ENCODE measurements at regions not wholly inside any gene's neighbourhood (a gene's known extent, or its start where the extent isn't known, plus 50 kb on each side); places are given as distances from the start of the nearest gene placed in this dataset.

- no peak overlapping the region for H3K4me2 ChIP-seq (replicated peaks; ENCODE audit: extremely low read depth, low read length, poor library complexity, severe bottlenecking)
- H3K9ac ChIP-seq (ENCODE audit: insufficient read depth, low read length, poor library complexity, severe bottlenecking) = no peak overlapping the region
- no peaks in the 10 kb centered on the region for H3K79me2 ChIP-seq (ENCODE audit: insufficient read depth, low read length)
- no peaks in the 10 kb centered on the region for H3K36me3 Mint-ChIP-seq
- H3K27ac Mint-ChIP-seq = no peak overlapping the region
- H3K4me1 Mint-ChIP-seq = no peaks in the 10 kb centered on the region
- H3K27me3 ChIP-seq (ENCODE audit: control insufficient read depth in 2 of 2, insufficient read depth in 2 of 2, low read length in 2 of 2) = no peaks in the 10 kb centered on the region
- H4K20me1 ChIP-seq (ENCODE audit: insufficient read depth, low read length) = no peaks in the 10 kb centered on the region
- WGBS (ENCODE audit: insufficient coverage) = 100% methylated on average over 1 of the region's 5 CpGs
- peaks cover 0 to 3% of the 10 kb centered on the region in 2 donors for H3K9me3 ChIP-seq (replicated peaks in 1 of 2; ENCODE audit: control insufficient read depth in 1 of 2, insufficient read depth in 1 of 2, low read length in 2 of 2)
- peaks cover 1 to 8% (median 3%) of the 10 kb centered on the region in 7 donors for H3K9me3 Mint-ChIP-seq
- no peaks in the 10 kb centered on the region for H3K36me3 ChIP-seq (replicated peaks in 1 of 2; ENCODE audit: control insufficient read depth in 1 of 2, insufficient read depth in 2 of 2, low read length in 2 of 2)
- DNase-seq = no peak
- intact Hi-C loops (cut with micrococcal nuclease) = no loop called here
- no peak overlapping the region for H3K4me3 ChIP-seq (replicated peaks in 1 of 3; ENCODE audit: low read depth in 2 of 3, low read length in 3 of 3)
- no peaks in the 10 kb centered on the region for H3K4me1 ChIP-seq (ENCODE audit: control insufficient read depth in 1 of 2, insufficient read depth in 2 of 2, low read length in 2 of 2)
- no peak overlapping the region for H2AFZ ChIP-seq (ENCODE audit: insufficient read depth, low read depth, low read length, poor library complexity, severe bottlenecking)
- no peak overlapping the region for H3K27ac ChIP-seq (ENCODE audit: low read depth in 1 of 2, low read length in 2 of 2)
- no peaks in the 10 kb centered on the region for H3K27me3 Mint-ChIP-seq (ENCODE audit: low read depth in 3 of 3)
- no peak for TF ChIP-seq CTCF (IDR thresholded peaks at IDR 0.05)
- no peak overlapping the region for H3K4me3 Mint-ChIP-seq
These were observed 566.4 kb upstream of the FLRT2 start for GRCh38 chr14:84963518-84963917.

DNA sequence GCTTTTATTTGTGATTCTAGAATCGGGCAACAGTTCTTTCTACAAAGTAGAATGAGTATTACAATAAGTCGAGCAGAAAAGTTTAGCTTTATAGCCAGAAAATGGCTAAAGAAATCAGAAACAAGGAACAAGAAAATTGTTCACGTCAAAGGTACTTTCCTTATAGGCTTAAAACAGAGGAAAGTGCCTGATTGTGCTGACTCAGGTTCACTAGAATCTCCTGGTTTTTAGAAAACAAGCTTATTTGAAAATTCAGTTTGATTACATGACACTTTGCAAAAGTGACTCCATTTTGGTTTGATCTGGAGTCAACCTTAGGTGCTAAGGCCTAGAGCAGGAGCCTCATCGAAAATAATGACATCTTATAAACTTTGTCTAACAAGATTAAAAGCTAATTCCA lies 564.7 kb upstream of the FLRT2 start:
- H3K4me1 ChIP-seq (ENCODE audit: control insufficient read depth in 1 of 2, insufficient read depth in 2 of 2, low read length in 2 of 2) = no peaks in the 10 kb centered on the region
- Mint-ChIP-seq H3K36me3 (no peaks in the 10 kb centered on the region), H3K27ac (no peak overlapping the region), H3K4me1 (no peaks in the 10 kb centered on the region), H3K9me3 (peaks cover 3 to 9% (median 5%) of the 10 kb centered on the region in 7 donors), H3K4me3 (no peak overlapping the region), H3K27me3 (ENCODE audit: low read depth in 3 of 3) (no peaks in the 10 kb centered on the region)
- H3K9ac ChIP-seq (ENCODE audit: insufficient read depth, low read length, poor library complexity, severe bottlenecking) = no peak overlapping the region
- H3K27me3 ChIP-seq (ENCODE audit: control insufficient read depth in 2 of 2, insufficient read depth in 2 of 2, low read length in 2 of 2) = no peaks in the 10 kb centered on the region
- H4K20me1 ChIP-seq (ENCODE audit: insufficient read depth, low read length) = no peaks in the 10 kb centered on the region
- H3K4me2 ChIP-seq (replicated peaks; ENCODE audit: extremely low read depth, low read length, poor library complexity, severe bottlenecking) = no peak overlapping the region
- no peak overlapping the region for H3K4me3 ChIP-seq (replicated peaks in 1 of 3; ENCODE audit: low read depth in 2 of 3, low read length in 3 of 3)
- H3K9me3 ChIP-seq (replicated peaks in 1 of 2; ENCODE audit: control insufficient read depth in 1 of 2, insufficient read depth in 1 of 2, low read length in 2 of 2) = no peaks in the 10 kb centered on the region
- no peaks in the 10 kb centered on the region for H3K79me2 ChIP-seq (ENCODE audit: insufficient read depth, low read length)
- H3K27ac ChIP-seq (ENCODE audit: low read depth in 1 of 2, low read length in 2 of 2) = no peak overlapping the region
- no peak overlapping the region for H2AFZ ChIP-seq (ENCODE audit: insufficient read depth, low read depth, low read length, poor library complexity, severe bottlenecking)
- TF ChIP-seq CTCF (IDR thresholded peaks at IDR 0.05) = no peak
- WGBS (ENCODE audit: insufficient coverage) = 67% methylated on average over 3 of the region's 4 CpGs
- H3K36me3 ChIP-seq (replicated peaks in 1 of 2; ENCODE audit: control insufficient read depth in 1 of 2, insufficient read depth in 2 of 2, low read length in 2 of 2) = no peaks in the 10 kb centered on the region
- DNase-seq = no peak
- intact Hi-C loops (cut with micrococcal nuclease) = no loop called here

All from CD14-positive monocyte (primary cell).